Neural progenitor cell (in vitro differentiated cells): ENCODE measurements at regions not wholly inside any gene's neighbourhood (a gene's known extent, or its start where the extent isn't known, plus 50 kb on each side); places are given as distances from the start of the nearest gene placed in this dataset.
A peak's percentile ranks its signal among the peaks of the same experiment; 100 is the strongest.

Experiments
- EZH2 ChIP-seq: fragments of 200-600 bp; sonication (generic); IDR thresholded peaks from 2 replicates; pipeline ENCODE4 v1.6.1; 2017; ENCODE audit warnings: antibody characterized with exemption, mild to moderate bottlenecking, moderate library complexity
- TF ChIP-seq, protein P1 (sequence below): fragments of 200-600 bp; sonication (generic); IDR thresholded peaks from 2 replicates; pipeline ENCODE4 v1.5.1; 2017; ENCODE audit warnings: antibody characterized with exemption, mild to moderate bottlenecking

DNA sequence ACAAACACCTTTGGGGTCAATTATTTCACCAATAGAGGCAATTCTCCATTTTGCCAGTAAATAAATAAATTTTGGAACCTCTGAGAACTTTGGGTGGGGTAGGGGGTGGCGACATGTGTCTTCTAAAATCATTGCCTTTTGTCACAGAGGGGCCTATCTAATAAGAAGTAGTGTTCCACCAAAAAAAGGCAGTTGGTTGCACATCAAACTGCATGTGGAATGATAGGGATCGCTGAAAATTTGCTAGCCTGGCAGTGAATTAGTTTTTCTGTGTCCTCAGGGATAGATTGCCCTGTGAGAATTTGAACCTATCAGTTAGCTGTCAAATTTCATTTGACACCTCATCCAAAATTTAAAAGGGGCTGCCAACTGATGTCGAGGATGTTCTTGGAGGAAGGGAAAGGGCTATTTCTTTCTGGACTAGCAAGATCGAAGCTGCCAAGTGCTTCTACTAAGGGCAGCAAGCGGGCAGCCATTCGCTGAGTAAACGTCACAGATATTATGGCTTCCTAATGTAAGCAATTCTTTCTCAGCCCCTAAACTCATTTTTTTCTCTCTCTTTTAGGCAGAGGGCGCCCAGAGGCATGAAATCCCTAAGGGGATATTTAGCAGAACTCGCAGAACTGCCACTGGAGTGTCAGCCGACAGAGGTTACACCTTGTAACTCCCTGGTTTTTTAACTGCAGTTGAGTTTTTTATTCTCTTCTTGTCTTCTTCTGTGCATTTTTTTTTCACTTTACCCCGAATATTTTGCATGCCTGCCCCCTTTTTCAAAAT lies 2208.1 kb upstream of the WWC1 start:
- TF ChIP-seq, protein P1, sequence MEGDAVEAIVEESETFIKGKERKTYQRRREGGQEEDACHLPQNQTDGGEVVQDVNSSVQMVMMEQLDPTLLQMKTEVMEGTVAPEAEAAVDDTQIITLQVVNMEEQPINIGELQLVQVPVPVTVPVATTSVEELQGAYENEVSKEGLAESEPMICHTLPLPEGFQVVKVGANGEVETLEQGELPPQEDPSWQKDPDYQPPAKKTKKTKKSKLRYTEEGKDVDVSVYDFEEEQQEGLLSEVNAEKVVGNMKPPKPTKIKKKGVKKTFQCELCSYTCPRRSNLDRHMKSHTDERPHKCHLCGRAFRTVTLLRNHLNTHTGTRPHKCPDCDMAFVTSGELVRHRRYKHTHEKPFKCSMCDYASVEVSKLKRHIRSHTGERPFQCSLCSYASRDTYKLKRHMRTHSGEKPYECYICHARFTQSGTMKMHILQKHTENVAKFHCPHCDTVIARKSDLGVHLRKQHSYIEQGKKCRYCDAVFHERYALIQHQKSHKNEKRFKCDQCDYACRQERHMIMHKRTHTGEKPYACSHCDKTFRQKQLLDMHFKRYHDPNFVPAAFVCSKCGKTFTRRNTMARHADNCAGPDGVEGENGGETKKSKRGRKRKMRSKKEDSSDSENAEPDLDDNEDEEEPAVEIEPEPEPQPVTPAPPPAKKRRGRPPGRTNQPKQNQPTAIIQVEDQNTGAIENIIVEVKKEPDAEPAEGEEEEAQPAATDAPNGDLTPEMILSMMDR = peak; percentile 15
- no peak for TF ChIP-seq EZH2
